HEK293 (cell line): ENCODE measurements at regions not wholly inside any gene's neighbourhood (a gene's known extent, or its start where the extent isn't known, plus 50 kb on each side); places are given as distances from the start of the nearest gene placed in this dataset.

Experiments
- CTCF ChIA-PET: fragments of 350-600 bp; formaldehyde crosslinking; extraction: SDS; loops from one replicate; lab custom pipeline; 2021; ENCODE audit warnings: antibody characterized with exemption; lab: Yijun Ruan, JAX
- POLR2A ChIA-PET: fragments of 300-600 bp; formaldehyde crosslinking; extraction: SDS; loops from one replicate; lab custom pipeline; 2020; ENCODE audit warnings: antibody characterized with exemption, inconsistent platforms; lab: Yijun Ruan, JAX
- H3K27ac ChIP-seq: fragments of 200-500 bp; sonication (Bioruptor generic); 2 replicates; pipeline ENCODE4 v1.5.1; 2014; ENCODE audit warnings: low read depth, low read length, control low read depth, inconsistent platforms; ENCODE audit errors: extremely low read depth
- H3K36me3 ChIP-seq, 2 experiments: fragments of 200-500 bp in 1 of 2; sonication (Bioruptor generic) in 1 of 2; 1 replicate in 1 of 2; 2 replicates in 1 of 2; pipeline ENCODE4 v1.5.1; 2014 to 2017; ENCODE audit warnings: inconsistent platforms in 2 of 2, low read length in 2 of 2; ENCODE audit not compliant: control insufficient read depth in 2 of 2, insufficient read depth in 1 of 2
- H3K4me1 ChIP-seq: fragments of 200-500 bp; sonication (Bioruptor generic); 2 replicates; pipeline ENCODE4 v1.5.1; 2014; ENCODE audit warnings: mild to moderate bottlenecking, low read length, inconsistent platforms; ENCODE audit not compliant: control insufficient read depth, insufficient read depth
- H3K4me3 ChIP-seq: 2 replicates; pipeline ENCODE4 v1.5.1; 2011; ENCODE audit warnings: low read depth, mild to moderate bottlenecking, control low read depth, low read length, moderate library complexity
- H3K9me3 ChIP-seq: fragments of 200-500 bp; sonication (Bioruptor generic); 2 replicates; pipeline ENCODE4 v1.5.1; 2014; ENCODE audit warnings: low read depth, low read length, inconsistent platforms; ENCODE audit not compliant: control insufficient read depth, insufficient read depth
- ELK4 ChIP-seq: IDR thresholded peaks from 2 replicates; pipeline ENCODE4 v1.6.1; 2011; ENCODE audit warnings: mild to moderate bottlenecking, low read depth, low read length, borderline replicate concordance
- FEZF1 ChIP-seq: fragments of 450-650 bp; formaldehyde crosslinking; IDR thresholded peaks from 2 replicates; pipeline ENCODE4 v1.5.1; 2016; ENCODE audit warnings: missing biosample characterization, missing genetic modification characterization
- KLF8 ChIP-seq: fragments of 450-650 bp; formaldehyde crosslinking; IDR thresholded peaks from 2 replicates; pipeline ENCODE4 v1.5.1; 2016; ENCODE audit warnings: missing biosample characterization, missing genetic modification characterization
- PBX3 ChIP-seq: sonication (generic); formaldehyde crosslinking; IDR thresholded peaks from 2 replicates; pipeline ENCODE4 v1.8.1; 2022; ENCODE audit warnings: mild to moderate bottlenecking, moderate library complexity, missing genetic modification reagents
- REST ChIP-seq: fragments of 450-650 bp; formaldehyde crosslinking; IDR thresholded peaks from 2 replicates; pipeline ENCODE4 v1.5.1; 2016; ENCODE audit warnings: missing biosample characterization, missing genetic modification characterization
- ZBTB10 ChIP-seq: fragments of 450-650 bp; formaldehyde crosslinking; IDR thresholded peaks from 2 replicates; pipeline ENCODE4 v1.5.1; 2016; ENCODE audit warnings: missing biosample characterization, missing genetic modification characterization
- ZBTB8A ChIP-seq: fragments of 450-650 bp; formaldehyde crosslinking; IDR thresholded peaks from 2 replicates; pipeline ENCODE4 v1.5.1; 2016; ENCODE audit warnings: missing biosample characterization, missing genetic modification characterization
- ZNF140 ChIP-seq: fragments of 450-650 bp; formaldehyde crosslinking; IDR thresholded peaks from 2 replicates; pipeline ENCODE4 v1.5.1; 2016; ENCODE audit warnings: missing biosample characterization, missing genetic modification characterization
- ZNF169 ChIP-seq: fragments of 450-650 bp; formaldehyde crosslinking; IDR thresholded peaks from 2 replicates; pipeline ENCODE4 v1.5.1; 2016; ENCODE audit warnings: missing biosample characterization, missing genetic modification characterization
- ZNF280D ChIP-seq: fragments of 450-650 bp; formaldehyde crosslinking; IDR thresholded peaks from 2 replicates; pipeline ENCODE4 v1.5.1; 2016; ENCODE audit warnings: missing biosample characterization, missing genetic modification characterization
- ZNF548 ChIP-seq: fragments of 450-650 bp; formaldehyde crosslinking; IDR thresholded peaks from 2 replicates; pipeline ENCODE4 v1.5.1; 2016; ENCODE audit warnings: missing biosample characterization, missing genetic modification characterization
- ZNF560 ChIP-seq: fragments of 450-650 bp; formaldehyde crosslinking; IDR thresholded peaks from 2 replicates; pipeline ENCODE4 v1.5.1; 2017; ENCODE audit warnings: missing biosample characterization, missing genetic modification characterization, borderline replicate concordance
- ZNF600 ChIP-seq: fragments of 450-650 bp; formaldehyde crosslinking; IDR thresholded peaks from 2 replicates; pipeline ENCODE4 v1.5.1; 2016; ENCODE audit warnings: missing biosample characterization, missing genetic modification characterization

- TF ChIP-seq ZNF280D (tag by site-specific recombination) = no peak
- TF ChIP-seq ELK4 = no peak
- TF ChIP-seq ZNF169 (tag by site-specific recombination) = no peak
Measured at GRCh38 chr4:170476351-170476750, 386.6 kb upstream of the AADAT start (continued).

- H3K36me3 ChIP-seq = no peaks in the 10 kb centered on the region
- no peak overlapping the region for H3K4me3 ChIP-seq
- ChIA-PET POLR2A (no interaction called here), CTCF (no interaction called here)
- H3K4me1 ChIP-seq = no peaks in the 10 kb centered on the region
- no peak for TF ChIP-seq ZNF560
- no peak for TF ChIP-seq REST (tag by site-specific recombination)
- no peak for TF ChIP-seq KLF8
- TF ChIP-seq FEZF1 (tag by site-specific recombination) = no peak
- TF ChIP-seq ZBTB8A = no peak
- TF ChIP-seq ZNF548 = no peak
- TF ChIP-seq ZBTB10 = no peak
- TF ChIP-seq ZNF140 (tag by site-specific recombination) = no peak
- no peak for TF ChIP-seq PBX3 (CRISPR knock-in tag)
- TF ChIP-seq ZNF600 (tag by site-specific recombination) = no peak
- no peaks in the 10 kb centered on the region for H3K9me3 ChIP-seq
- H3K27ac ChIP-seq = no peak overlapping the region
Measured at GRCh38 chr4:170465429-170465828, 375.7 kb upstream of the AADAT start.
